ENCODE measurements at regions not wholly inside any gene's neighbourhood (a gene's known extent, or its start where the extent isn't known, plus 50 kb on each side); places are given as distances from the start of the nearest gene placed in this dataset.

DNA sequence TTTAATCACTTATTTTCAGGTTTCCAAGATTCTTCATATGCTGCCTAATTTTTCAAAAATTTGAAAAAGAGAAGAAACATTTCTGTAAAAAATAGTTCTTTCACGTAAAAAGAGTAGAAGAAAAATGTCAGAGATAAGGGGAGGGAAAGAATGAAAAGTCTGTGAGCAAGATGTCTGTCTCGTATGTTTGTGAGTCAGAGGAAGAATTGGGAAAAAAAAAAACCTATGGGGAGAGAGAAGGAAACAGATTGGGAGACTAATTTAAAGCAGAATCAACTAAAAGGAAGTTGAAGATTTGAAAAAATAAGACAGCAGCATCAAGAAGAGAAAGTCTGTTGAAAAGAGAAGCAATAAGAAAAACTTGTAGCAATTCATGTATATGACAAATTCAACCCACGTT, 456.3 kb downstream of the HINT1 start:
- no peak overlapping the region for H3K4me3 ChIP-seq (ENCODE audit: low read depth, low read length)
- TF ChIP-seq, protein P1, sequence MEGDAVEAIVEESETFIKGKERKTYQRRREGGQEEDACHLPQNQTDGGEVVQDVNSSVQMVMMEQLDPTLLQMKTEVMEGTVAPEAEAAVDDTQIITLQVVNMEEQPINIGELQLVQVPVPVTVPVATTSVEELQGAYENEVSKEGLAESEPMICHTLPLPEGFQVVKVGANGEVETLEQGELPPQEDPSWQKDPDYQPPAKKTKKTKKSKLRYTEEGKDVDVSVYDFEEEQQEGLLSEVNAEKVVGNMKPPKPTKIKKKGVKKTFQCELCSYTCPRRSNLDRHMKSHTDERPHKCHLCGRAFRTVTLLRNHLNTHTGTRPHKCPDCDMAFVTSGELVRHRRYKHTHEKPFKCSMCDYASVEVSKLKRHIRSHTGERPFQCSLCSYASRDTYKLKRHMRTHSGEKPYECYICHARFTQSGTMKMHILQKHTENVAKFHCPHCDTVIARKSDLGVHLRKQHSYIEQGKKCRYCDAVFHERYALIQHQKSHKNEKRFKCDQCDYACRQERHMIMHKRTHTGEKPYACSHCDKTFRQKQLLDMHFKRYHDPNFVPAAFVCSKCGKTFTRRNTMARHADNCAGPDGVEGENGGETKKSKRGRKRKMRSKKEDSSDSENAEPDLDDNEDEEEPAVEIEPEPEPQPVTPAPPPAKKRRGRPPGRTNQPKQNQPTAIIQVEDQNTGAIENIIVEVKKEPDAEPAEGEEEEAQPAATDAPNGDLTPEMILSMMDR (IDR thresholded peaks at IDR 0.05; ENCODE audit: low read depth, low read length), result no peak
- H3K4me1 ChIP-seq, result no peaks in the 10 kb centered on the region
- DNase-seq, result no peak
- H3K27me3 ChIP-seq, result no peaks in the 10 kb centered on the region
- no peaks in the 10 kb centered on the region for H3K9me3 ChIP-seq
- H3K36me3 ChIP-seq, result no peaks in the 10 kb centered on the region

DNA sequence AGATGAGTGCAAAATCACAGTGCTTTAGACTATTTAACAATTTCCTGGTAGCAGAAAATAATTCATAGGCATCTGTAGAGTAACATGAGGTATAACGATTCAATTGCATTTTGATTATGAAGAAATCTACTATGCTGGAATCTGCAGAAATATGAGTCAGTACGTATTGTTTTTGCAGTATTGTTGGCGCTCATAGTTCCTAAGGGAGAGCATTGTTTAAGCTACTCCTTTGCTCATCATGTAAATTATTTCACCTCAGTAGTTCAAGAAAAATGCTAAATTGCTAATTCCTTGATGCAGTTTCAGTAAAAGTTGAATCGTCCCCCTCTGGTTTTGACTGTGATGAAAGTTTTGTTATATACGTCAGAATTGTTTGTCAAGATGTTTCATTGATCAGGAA, 458.4 kb downstream of the HINT1 start:
- H3K9me3 ChIP-seq, result no peaks in the 10 kb centered on the region
- H3K4me3 ChIP-seq (ENCODE audit: low read depth, low read length), result no peak overlapping the region
- H3K36me3 ChIP-seq, result no peaks in the 10 kb centered on the region
- DNase-seq, result no peak
- no peaks in the 10 kb centered on the region for H3K27me3 ChIP-seq
- TF ChIP-seq, protein P1 (IDR thresholded peaks at IDR 0.05; ENCODE audit: low read depth, low read length), result no peak
- no peaks in the 10 kb centered on the region for H3K4me1 ChIP-seq

DNA sequence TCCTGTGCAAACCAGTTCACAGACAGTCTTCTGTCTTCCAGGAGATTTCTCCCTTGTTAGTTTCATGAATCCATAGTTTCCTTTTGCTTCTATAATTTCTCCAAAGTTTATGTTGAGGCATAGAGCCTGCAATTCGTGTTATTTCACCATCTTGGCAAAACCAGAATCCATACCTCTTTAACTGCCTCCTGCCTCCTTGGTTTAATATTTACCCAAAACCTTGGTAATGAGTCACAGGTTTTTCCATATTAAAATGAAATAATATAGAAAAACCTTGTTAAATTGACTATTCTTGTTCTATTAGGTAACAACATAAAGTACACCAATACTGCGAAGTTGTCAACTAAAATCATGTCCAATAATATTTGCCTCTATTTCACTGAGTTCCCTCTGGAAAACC, 459.7 kb downstream of the HINT1 start:
- Histone ChIP-seq H3K4me3 (ENCODE audit: low read depth, low read length) (no peak overlapping the region), H3K27me3 (no peaks in the 10 kb centered on the region), H3K9me3 (no peaks in the 10 kb centered on the region), H3K36me3 (no peaks in the 10 kb centered on the region), H3K4me1 (no peaks in the 10 kb centered on the region)
- TF ChIP-seq, protein P1 (IDR thresholded peaks at IDR 0.05; ENCODE audit: low read depth, low read length), result no peak
- no peak for DNase-seq

DNA sequence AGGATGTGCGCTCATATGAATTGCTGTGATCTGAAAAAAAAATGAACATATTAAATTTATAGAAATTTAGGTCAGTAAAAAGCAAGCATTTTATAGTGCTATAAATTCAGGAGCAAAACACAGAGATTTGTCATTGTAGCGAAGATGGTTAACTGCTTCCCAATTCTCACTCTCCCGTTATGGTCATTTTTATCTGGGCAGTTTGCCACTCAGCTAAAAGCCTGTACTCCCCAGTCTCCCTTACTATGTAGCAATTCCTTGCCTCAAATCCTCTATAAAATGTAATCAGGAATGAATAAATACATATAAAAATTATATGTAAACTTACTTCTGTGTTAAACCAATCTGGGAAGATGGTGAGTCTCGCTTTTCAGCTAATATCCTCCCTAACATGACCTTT, 471.5 kb downstream of the HINT1 start:
- Histone ChIP-seq H3K4me1 (no peaks in the 10 kb centered on the region), H3K36me3 (no peaks in the 10 kb centered on the region), H3K9me3 (no peaks in the 10 kb centered on the region), H3K27me3 (no peaks in the 10 kb centered on the region; the same call in 1 of the 2 replicates), H3K4me3 (ENCODE audit: low read depth, low read length) (no peak overlapping the region)
- no peak for DNase-seq
- TF ChIP-seq, protein P1 (IDR thresholded peaks at IDR 0.05; ENCODE audit: low read depth, low read length), result no peak

DNA sequence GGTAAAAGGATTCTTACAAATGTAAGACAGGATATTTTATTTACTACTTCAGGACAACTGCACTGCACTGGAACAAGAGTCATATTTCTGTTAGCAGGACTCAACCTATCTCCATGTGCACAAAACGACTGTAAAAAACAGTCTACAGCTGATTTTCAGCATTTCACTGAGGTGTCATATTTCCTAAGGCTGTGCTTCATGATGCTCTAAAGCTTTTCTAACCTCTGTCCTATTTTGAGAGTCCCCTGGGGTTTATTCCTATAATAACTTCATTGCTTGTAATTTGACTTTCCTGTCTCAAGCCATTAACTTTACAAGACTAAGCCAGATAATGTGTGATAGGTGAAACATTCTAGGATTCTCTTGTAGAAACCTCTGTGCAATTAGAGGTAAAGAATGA, 472.3 kb downstream of the HINT1 start:
- Histone ChIP-seq H3K4me1 (no peaks in the 10 kb centered on the region), H3K27me3 (no peaks in the 10 kb centered on the region; the same call in 1 of the 2 replicates), H3K4me3 (ENCODE audit: low read depth, low read length) (no peak overlapping the region), H3K36me3 (no peaks in the 10 kb centered on the region), H3K9me3 (no peaks in the 10 kb centered on the region)
- DNase-seq, result no peak
- TF ChIP-seq, protein P1 (IDR thresholded peaks at IDR 0.05; ENCODE audit: low read depth, low read length), result no peak

DNA sequence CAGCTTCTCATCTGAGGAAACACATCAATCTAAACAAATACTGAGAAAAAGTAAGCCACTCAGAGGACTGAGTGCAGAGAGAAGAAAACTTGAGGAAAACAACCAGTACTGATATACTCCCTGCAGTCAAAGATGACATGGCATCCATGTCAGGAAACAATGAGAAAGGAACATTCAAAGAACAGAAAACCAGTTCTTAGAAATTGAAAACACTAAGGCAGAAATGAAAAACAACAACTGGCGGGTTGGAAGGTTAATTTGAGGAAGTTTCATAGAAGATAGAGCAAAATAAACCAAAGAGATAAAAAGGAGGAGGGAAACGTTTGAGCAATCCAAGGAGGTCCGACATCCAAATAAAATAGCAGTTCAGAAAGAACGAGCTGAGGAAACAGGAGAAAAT, 475.2 kb downstream of the HINT1 start:
- Histone ChIP-seq H3K4me3 (ENCODE audit: low read depth, low read length) (no peak overlapping the region), H3K36me3 (no peaks in the 10 kb centered on the region), H3K27me3 (no peaks in the 10 kb centered on the region; the same call in 1 of the 2 replicates), H3K9me3 (no peaks in the 10 kb centered on the region), H3K4me1 (no peaks in the 10 kb centered on the region)
- DNase-seq, result no peak
- TF ChIP-seq, protein P1 (IDR thresholded peaks at IDR 0.05; ENCODE audit: low read depth, low read length), result no peak

Measured in BE2C (cell line).